GM18505 (cell line): ENCODE measurements at regions not wholly inside any gene's neighbourhood (a gene's known extent, or its start where the extent isn't known, plus 50 kb on each side); places are given as distances from the start of the nearest gene placed in this dataset.
"Not testable (repeated sequence)": the region's sequence is repeated elsewhere in the genome, so short reads cannot be mapped to it uniquely, and the experiment has no call there.

ENCODE experiments used
- ATAC-seq: cut with Tn5 transposase; IDR thresholded peaks from one replicate; pipeline ENCODE4 v1.9.1; 2021; ENCODE audit not compliant: unreplicated experiment
- POLR2A ChIP-seq: IDR thresholded peaks from 4 replicates; pipeline ENCODE4 v1.6.1; 2011; ENCODE audit warnings: borderline replicate concordance; ENCODE audit not compliant: insufficient read depth, insufficient read length; ENCODE audit errors: extremely low read depth

DNA sequence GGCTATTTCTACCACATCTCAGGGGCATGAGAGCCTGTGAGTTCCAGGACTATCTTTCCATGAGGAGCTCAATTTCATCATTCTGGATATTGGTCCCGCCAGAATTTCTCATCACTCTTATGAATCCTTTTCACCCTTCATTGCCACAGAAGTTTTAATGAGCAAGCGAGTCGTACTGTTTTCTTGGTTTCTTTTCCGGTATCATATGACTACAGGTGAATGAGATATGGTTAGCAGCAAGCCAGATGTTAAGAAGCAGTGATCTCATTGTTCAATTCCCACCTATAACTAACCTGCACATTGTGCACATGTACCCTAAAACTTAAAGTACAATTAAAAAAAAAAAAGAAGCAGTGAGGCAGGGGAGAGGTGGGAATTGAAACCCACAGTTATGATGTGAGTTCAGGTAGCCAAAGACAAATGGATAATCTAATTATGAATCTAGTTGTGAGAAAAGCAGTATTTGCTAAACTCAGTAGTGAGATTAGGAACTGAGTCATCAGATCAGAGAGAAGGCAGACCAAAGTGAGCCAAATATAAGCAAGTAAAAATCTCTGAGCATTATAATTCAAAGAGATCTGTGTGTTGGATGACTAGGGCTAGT lies 78.0 kb upstream of the ELOVL5 start:
- peak; percentile 88 for ATAC-seq

DNA sequence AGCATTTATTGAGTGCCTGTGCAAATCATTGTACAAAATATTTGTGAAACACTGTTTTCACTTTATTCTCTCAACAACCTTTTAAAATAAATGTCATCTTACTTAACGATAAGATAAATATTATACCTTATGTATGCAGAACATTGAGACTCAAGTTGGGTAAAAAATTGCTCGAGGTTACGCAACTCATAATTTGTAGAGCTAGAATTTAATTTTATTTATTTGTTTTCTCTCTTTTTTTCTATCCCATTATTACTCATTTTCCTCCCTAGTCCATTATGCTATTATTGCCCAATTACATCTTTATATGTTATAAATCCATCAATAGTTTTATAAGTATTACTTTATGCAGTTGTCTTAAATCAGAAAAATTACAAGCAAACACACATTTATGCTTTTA lies 77.4 kb upstream of the ELOVL5 start:
- TF ChIP-seq POLR2A = no peak
- ATAC-seq = no peak

More for the DNA sequence above, 78.0 kb upstream of the ELOVL5 start:
- TF ChIP-seq POLR2A = no peak

DNA sequence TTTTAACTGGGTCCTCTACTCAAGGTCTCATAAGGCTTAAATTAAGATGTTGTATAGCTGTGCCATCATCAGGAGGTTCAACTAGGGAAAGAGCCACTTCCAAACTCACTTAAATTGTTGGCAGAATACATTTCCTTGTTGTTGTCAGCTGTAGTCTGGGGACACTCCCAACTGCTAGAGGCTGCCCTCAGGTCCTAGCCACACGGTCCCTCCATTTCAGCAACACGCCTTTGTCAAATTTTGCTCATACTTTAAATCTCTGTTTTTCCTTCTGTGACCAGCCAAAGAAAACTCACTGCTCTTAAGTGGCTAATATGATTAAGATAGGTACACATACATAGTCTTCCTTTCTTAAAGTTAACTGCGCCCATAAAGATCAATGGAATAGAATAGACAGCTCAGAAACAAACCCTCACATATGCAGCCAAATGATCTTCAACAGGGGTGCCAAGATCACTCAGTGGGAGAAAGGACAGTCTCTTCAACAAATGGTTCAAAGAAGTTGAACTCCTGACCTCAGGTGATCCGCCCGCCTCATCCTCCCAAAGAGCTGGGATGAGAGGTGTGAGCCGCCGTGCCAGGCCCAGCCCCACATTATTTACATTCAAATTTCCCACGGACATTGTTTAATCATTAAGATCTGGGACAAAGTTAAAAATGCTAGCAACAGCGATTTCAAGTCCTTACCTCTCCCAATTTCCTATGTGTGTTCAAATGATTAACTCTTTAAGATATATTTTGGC lies 76.4 kb upstream of the ELOVL5 start:
- ATAC-seq = no peak
- no peak for TF ChIP-seq POLR2A

DNA sequence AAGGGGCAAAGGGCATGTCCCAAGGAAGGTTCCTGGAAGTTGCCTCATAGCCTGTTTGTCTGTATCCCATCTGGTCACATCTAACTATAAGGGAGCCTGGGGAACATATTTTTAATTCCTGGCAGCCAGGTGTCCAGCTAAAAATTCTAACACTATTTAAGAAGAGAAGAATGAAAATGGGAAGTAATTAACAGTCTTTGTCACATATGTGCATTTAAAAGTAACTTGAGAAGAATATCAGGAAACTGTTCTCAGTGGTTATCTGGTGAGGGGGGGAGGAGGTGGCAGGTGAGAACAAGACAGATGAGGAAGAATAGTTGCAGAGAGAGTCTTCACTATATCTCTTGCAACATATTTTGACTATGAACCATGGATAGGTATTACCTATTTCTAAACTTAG lies 75.5 kb upstream of the ELOVL5 start:
- no peak for ATAC-seq
- no peak for TF ChIP-seq POLR2A

DNA sequence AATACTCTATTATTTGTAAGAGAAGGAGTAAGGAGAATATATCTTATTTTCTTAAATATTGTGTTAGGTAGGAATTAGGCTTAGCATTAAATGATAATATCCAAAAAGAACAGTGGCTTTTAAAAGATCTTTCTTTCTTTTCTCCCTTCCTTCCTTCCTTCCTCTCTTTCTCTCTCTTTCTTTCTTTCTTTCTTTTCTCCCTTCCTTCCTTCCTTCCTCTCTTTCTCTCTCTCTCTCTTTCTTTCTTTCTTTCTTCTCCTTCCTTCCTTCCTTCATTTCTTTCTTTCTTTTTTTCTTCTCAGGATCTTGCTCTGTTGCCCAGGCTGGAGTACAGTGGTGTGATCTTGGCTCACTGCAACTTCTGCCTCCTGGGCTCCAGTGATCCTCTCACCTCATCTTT lies 74.8 kb upstream of the ELOVL5 start:
- ATAC-seq = not testable (repeated sequence)

DNA sequence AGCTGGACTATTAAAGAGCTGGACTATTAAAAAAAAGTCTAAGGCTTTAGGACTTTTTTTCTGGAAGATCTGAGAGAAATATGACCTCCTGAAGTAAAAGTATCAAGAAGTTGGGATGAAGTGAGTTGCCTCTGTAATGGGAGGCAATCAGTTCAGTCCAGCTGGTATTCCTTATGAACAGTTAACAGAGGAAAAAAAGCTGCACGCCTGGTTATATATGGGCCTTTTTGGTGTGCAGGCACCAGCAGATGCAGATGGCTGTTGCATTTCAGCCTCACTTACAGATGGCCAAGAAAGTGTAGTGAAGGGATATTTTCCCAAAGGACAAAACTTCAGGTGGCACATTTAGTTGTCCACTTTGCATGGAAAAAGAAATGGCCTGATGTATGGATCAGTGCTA lies 70.3 kb upstream of the ELOVL5 start:
- ATAC-seq = no peak
- no peak for TF ChIP-seq POLR2A

DNA sequence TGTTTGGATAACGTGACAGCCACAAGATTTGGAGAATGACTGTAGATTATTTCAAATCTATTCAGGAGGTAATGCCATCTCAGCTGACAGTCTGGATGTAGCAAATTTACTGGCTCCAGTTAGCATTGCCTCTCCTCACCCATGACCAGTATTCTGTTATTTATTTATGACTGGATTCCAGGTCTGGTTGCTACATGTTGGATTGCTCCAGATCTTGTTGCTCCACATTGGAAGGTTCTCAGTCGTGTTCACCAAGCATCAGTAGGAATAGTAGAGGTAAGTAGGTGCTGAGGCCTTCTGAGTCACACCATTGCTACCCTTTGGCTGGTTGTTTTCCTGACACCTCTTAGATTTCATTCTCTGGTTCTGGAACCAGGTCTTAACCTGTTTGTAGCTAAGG lies 69.5 kb upstream of the ELOVL5 start:
- no peak for TF ChIP-seq POLR2A
- no peak for ATAC-seq

DNA sequence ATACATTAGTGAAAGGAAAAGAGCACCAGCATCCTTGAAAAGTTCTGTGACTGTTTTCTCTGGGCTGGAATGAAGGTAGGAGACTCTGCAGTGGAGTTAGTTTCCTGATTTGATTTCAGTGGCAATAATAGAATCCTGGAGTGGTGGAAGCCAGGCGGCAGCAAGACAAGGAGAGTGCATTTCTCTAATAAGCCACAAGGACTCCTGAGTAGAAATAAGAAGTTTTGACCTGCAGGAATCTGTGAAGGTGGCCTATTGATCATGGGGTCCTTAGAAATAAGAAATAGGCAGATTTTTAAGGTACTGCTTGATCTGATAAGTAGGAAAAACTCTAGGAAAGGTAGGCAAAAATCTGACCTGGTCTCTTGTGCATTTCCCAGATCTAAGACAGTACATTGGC lies 68.4 kb upstream of the ELOVL5 start:
- ATAC-seq = no peak
- no peak for TF ChIP-seq POLR2A

DNA sequence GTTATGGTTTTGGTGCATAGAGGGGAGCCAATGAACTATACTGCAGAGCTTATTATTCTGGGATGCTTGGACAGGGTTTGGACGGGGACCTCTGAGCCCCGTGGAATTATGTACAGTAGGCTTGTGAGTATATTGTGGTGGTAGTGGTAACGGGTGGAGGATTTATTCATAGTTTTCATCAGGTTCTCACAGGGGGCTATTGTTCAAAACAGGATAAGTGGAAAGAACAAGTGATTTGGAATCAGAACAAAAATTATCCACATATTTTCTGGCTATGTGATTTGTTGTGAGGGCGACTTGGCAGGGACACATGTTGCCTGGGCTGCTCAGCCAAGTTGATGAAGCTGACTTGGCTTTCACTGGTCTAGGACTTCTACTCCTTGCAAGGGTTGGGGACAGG lies 64.6 kb upstream of the ELOVL5 start:
- no peak for ATAC-seq

DNA sequence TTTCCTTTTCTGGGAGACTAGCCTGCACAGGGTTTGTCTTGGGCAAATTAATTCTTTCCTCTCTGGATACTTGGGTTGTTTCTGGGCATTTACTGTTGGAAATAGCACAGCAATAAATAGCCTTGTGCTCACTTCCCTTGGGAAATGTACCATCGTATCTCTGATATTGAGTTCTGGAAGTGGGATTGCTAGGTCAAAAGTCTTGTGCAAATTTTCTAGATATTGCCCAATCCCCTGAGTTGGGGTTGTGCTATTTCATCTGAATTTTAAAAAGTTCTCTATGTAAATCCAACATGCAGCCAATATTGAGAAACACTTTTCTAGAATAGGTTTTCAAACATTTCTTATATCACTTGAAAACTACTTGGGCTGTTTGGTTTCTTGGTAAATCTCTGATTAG lies 64.0 kb upstream of the ELOVL5 start:
- no peak for TF ChIP-seq POLR2A
- ATAC-seq = no peak

More for the DNA sequence above, 64.6 kb upstream of the ELOVL5 start:
- TF ChIP-seq POLR2A = no peak

DNA sequence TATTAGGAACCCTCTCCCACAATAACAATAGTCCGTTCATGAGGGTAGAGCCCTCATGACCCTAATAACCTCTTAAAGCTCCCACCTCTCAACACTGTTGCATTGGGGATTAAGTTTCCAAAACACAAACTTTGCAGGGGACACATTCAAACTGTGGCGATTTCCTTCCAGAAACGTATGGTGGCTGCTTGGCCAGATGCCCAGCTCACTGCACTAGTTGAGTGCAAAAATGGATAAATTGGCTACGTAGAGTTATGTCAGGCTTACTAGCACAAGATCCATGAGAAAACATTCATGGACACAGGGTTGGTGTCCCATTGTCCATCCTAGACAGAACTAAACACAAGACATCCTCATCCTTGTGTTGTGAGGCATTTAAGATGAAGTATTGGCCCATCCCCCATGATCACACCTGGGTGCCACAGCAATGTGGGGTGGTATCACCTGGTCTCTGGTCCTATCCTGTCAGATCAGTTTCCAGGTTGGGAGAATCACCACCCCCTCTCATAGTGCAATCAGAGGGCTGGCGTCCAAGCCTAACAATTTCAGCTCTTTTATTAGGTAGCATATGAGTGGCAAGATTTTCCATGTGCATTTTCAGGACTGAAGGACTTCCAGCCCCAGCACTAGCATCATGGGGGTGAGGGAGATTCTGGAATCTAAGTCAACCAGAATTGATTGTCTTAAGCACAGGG lies 63.4 kb upstream of the ELOVL5 start:
- ATAC-seq = no peak
- no peak for TF ChIP-seq POLR2A

DNA sequence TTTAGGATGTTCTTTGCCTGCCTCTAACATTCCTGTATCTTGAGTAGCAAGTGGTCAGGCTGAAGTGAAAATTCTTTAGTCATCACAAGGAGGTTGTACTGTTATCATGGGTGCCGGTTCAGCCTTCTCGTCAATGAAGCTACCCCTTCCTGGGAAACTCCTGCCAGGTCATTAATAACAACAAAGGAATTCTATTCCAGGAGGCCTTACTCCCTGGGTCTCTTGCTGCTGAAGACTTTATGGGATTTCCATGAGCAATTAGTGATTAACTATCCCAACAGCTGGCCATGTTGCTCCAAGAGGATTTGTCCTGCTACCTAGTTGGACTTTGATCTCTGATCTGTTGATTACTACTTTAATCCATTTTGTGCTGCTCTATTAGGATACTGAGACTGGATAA lies 62.7 kb upstream of the ELOVL5 start:
- TF ChIP-seq POLR2A = no peak
- ATAC-seq = no peak

DNA sequence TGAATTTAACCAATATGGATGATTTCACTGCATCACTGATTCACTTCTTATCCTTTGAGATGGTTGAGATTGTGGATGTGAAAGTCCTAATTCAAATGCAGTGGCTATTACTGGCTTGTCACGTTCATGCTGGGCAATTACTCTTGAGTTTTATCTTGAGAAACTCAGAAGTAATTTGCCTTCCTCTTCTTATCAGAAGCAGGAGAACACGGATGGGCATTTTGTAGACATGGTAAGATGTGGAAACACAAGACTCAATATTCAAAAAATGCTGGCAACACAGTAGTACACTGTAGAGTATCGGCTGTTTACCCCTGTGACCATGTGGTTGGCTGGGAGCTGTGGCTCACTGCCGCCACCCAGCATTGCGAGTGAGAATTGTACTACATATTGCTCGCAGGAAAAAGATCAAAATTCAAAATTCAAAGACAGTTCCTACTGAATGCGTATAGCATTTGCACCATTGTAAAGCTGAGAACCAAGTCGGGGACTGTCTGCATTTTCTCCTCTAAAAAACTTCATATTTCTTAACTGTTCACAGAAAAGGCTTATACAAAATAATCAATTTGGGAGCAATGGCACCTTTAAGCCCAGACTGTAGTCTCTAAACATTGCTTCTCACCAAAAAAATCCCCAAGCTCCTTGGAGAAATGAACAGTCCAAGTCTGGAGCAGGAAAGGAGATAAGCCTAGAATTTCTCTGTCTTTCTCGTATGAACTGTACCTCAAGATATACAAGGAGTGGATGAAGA lies 61.9 kb upstream of the ELOVL5 start:
- TF ChIP-seq POLR2A = no peak
- ATAC-seq = peak; percentile 84
